Omental fat pad (tissue), 3 donors: ENCODE measurements at regions not wholly inside any gene's neighbourhood (a gene's known extent, or its start where the extent isn't known, plus 50 kb on each side); places are given as distances from the start of the nearest gene placed in this dataset.

Experiments
- ATAC-seq: fragments of 150-250 bp; one replicate; pipeline ENCODE4 v1.9.1; 2016; ENCODE audit warnings: mild to moderate bottlenecking, moderate library complexity; ENCODE audit not compliant: low FRiP score
- DNase-seq: peaks from one replicate; pipeline ENCODE4 v3.0.0-alpha.2; 2019; ENCODE audit warnings: low spot score
- TF ChIP-seq, protein P1 (sequence below), 3 donors: fragments of 450-650 bp; IDR thresholded peaks; one replicate each; pipeline ENCODE4 v1.5.1; 2016 to 2017; ENCODE audit warnings: antibody characterized with exemption in 3 of 3, mild to moderate bottlenecking in 3 of 3, moderate library complexity in 2 of 3

DNA sequence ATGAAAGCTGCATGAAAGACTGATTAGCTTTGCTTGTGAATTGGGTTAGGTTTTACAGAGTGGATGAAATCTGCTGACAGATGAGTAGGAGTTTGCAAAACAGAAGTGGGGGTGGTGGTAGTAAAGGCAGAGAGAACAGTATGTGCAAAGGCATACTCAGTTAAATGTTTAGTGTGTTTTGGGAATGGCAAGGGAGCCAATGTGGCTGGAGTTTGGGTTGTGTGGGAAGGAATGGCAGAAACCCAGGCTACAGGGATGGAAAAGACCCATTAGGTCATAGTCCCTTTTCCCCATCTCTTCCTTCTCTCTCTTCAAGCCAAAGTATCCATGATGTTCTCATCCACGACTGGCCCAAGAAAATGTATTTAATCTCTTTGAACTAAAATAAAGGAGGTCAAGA, 362.2 kb upstream of the LYPLAL1 start:
- no peak for ATAC-seq
- no peak for DNase-seq
- TF ChIP-seq, protein P1, sequence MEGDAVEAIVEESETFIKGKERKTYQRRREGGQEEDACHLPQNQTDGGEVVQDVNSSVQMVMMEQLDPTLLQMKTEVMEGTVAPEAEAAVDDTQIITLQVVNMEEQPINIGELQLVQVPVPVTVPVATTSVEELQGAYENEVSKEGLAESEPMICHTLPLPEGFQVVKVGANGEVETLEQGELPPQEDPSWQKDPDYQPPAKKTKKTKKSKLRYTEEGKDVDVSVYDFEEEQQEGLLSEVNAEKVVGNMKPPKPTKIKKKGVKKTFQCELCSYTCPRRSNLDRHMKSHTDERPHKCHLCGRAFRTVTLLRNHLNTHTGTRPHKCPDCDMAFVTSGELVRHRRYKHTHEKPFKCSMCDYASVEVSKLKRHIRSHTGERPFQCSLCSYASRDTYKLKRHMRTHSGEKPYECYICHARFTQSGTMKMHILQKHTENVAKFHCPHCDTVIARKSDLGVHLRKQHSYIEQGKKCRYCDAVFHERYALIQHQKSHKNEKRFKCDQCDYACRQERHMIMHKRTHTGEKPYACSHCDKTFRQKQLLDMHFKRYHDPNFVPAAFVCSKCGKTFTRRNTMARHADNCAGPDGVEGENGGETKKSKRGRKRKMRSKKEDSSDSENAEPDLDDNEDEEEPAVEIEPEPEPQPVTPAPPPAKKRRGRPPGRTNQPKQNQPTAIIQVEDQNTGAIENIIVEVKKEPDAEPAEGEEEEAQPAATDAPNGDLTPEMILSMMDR (IDR thresholded peaks at IDR 0.05): no peak

DNA sequence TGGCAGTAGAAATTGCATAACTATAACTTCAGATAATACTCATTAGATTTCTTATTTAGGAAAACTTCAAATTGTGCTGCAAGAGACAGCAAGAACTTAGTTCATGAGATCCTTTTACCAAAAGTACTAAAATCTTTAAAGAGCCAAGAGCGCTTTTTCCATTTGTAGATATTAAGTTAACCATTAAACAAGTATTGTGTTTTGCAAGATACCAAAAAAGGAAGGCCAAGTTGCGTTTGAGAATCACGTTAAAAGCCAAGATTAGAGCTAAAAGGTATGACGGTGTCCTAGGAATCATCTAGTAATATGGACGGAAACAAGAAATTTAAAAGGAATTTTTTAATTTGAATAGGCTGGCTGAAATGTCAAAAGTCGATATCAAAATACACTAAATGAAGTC, 361.3 kb upstream of the LYPLAL1 start:
- ATAC-seq (no peak), DNase-seq (no peak)
- TF ChIP-seq, protein P1 (IDR thresholded peaks at IDR 0.05): no peak

DNA sequence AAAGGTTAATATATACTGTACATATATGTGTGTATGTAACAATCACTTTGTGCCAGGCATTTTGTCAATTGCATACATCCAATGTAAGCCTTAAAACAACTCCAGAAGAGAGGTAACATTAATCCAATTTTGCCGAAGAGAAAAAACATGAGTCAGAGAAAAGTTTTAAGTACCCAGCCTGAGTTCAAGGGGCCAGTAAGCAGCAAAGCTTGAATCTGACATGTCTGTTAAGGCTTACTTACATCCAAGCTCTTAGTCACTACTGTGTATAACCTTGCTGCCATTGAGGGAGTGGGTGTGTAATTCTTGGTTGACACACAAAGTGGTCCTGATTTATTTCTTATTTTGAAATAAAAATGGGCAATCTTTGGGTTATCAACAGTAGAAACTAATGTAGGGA, 360.4 kb upstream of the LYPLAL1 start:
- TF ChIP-seq, protein P1 (IDR thresholded peaks at IDR 0.05): no peak
- ATAC-seq (no peak), DNase-seq (no peak)

DNA sequence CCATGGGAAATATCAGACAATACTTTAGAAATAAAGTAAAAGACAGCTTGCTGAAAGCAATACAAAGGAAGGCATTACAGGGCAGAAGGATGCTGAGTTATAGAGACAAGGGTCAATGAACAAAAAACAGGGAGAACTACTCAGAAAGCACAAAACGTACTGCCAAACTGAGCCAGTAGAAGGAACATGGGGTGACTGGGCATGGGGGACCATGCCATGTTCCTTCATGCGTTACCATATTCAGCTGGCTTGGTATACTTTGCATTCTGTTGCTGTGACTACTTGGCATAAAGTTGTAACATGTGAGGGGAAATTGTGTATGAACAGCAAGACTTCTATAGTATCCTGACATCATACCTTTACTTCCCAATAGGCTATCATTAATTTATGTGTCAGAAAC, 358.6 kb upstream of the LYPLAL1 start:
- DNase-seq: no peak
- ATAC-seq: no peak
- TF ChIP-seq, protein P1 (IDR thresholded peaks at IDR 0.05): no peak

DNA sequence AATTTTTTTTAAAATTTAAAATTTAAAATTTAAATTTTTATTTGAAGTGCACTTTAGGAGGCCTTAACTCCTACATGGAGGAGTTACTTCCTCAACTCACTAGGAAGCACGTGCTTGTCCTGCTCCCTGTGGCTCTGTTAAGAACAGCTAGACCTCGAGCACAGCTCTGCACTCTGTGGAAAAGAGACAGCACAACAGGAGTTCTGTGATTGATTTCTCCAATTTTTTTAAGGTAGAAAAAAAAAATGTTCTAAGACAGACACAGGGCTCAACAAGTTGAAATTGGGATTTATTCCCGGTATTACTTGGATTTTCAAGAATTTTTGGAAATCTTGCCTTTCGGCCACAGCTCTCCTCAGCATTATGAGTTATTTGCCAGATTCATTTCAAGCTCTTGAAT, 356.6 kb upstream of the LYPLAL1 start:
- TF ChIP-seq, protein P1 (IDR thresholded peaks at IDR 0.05): no peak
- no peak for DNase-seq
- ATAC-seq: no peak

DNA sequence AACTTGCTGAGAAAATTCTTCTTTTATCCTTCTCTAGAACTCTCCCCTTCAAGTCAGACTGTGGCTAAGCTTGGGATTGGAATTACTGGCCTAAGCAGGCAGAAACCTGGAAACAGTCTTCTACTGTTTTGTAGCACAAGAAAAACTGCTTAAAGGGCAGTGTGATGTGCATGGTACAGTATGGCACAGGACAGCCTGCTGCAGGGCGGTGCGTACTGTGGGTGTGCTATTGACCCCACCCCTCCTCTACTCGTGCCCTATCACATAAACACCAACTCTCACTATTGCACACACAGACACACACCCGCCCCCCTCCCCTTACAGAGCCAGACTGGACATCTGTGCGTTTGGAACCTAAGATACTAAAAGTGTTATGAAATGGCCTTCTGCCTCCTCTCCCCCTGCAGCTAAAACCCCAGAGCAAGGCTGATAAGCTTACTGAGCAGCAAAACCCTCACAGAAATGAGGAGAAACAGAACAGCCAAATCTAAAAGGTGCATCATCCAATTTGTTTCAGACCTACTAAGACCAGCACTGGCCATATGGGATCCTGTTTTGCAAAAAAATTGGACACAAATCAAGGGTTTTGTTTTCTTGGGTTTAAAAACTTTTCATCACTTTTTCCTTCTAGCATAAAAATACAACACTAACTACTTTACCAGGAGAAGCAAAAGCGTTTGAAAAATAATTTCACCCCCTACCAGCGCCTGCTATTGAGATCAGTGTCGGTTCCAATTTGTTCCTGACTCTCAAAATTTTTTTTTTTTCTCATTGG, 355.8 kb upstream of the LYPLAL1 start:
- ATAC-seq (peak; percentile 75), DNase-seq (no peak)
- TF ChIP-seq, protein P1 (IDR thresholded peaks at IDR 0.05): no peak

DNA sequence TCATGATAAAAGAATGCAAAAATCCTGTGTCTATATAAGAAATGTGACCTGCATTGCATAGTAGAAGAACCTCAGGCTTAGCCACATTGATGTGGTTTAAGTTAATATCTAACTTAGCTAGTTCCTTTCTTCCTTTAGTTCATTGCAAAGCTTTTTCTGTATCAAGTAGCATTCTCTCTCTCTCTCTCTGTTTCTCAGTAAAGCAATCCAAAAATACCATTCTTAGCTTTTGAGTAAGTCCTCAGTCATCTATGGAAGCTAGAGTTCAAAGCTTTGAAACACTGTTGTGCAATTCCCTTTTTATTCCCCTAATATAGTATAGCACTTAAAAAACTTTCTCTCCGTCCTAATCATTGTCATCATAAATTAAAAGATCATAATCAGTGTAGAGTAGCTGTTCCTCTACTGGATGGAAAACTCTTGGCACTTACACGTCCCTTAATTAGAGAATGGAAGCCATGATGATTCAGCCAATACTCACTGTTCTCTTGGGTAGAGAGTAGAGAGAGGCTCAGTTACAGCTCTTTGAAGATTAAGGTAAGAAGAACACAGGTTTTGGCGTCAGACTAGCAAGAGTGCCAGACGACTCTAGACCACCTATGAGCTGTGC, 350.3 kb upstream of the LYPLAL1 start:
- TF ChIP-seq, protein P1 (IDR thresholded peaks at IDR 0.05): no peak
- DNase-seq: no peak
- peak; percentile 77 for ATAC-seq
